H1 (cell line): ENCODE measurements at regions not wholly inside any gene's neighbourhood (a gene's known extent, or its start where the extent isn't known, plus 50 kb on each side); places are given as distances from the start of the nearest gene placed in this dataset.

Source experiments
- CTCF ChIA-PET: fragments of 300-600 bp; sonication (Branson Sonifier 250); formaldehyde crosslinking; loops from one replicate; lab custom pipeline; 2021; ENCODE audit not compliant: partially characterized antibody; lab: Charles Lee
- POLR2A ChIA-PET: fragments of 300-600 bp; sonication (Branson Sonifier 250); formaldehyde crosslinking; loops from one replicate; lab custom pipeline; 2021; ENCODE audit warnings: inconsistent platforms; ENCODE audit not compliant: partially characterized antibody; lab: Charles Lee
- DNase-seq, 2 experiments: peaks; one replicate each; pipeline versions ENCODE4 v3.0.0 to v3.0.0-alpha.2; 2010 to 2022; ENCODE audit warnings: low spot score in 2 of 2, low read depth in 1 of 2, mixed read lengths in 1 of 2
- FAIRE-seq: peaks from 2 replicates; lab custom pipeline; 2011; peaks lifted over from hg19 to GRCh38; lab: Jason Lieb, UNC
- H2AFZ ChIP-seq: 2 replicates; pipeline ENCODE4 v1.8.1; 2012; ENCODE audit warnings: low read length, inconsistent platforms
- H2AK5ac ChIP-seq: 2 replicates; pipeline ENCODE4 v1.6.1; 2013; ENCODE audit warnings: low read depth, low read length
- H2BK120ac ChIP-seq: replicated peaks from 2 replicates; pipeline ENCODE3; 2013; ENCODE audit warnings: low read depth, low read length, inconsistent platforms
- H2BK12ac ChIP-seq: 2 replicates; pipeline ENCODE4 v1.6.1; 2013; ENCODE audit warnings: low read depth, low read length
- H2BK15ac ChIP-seq: 2 replicates; pipeline ENCODE4 v1.6.1; 2013; ENCODE audit warnings: low read length
- H2BK20ac ChIP-seq: 2 replicates; pipeline ENCODE4 v1.6.1; 2013; ENCODE audit warnings: low read length
- H2BK5ac ChIP-seq: 2 replicates; pipeline ENCODE4 v1.6.1; 2013; ENCODE audit warnings: low read depth, low read length
- H3K14ac ChIP-seq: 2 replicates; pipeline ENCODE4 v1.6.1; 2013; ENCODE audit warnings: inconsistent platforms; ENCODE audit not compliant: insufficient read length
- H3K18ac ChIP-seq: 2 replicates; pipeline ENCODE4 v1.6.1; 2013; ENCODE audit warnings: low read length; ENCODE audit errors: extremely low read depth
- H3K23ac ChIP-seq: 2 replicates; pipeline ENCODE4 v1.6.1; 2013; ENCODE audit warnings: inconsistent platforms; ENCODE audit not compliant: insufficient read length
- H3K23me2 ChIP-seq: 2 replicates; pipeline ENCODE4 v1.6.1; 2013; ENCODE audit warnings: low read depth, low read length
- H3K27ac ChIP-seq: 2 replicates; pipeline ENCODE4 v1.6.1; 2011; ENCODE audit warnings: low read depth, low read length, inconsistent platforms
- H3K27me3 ChIP-seq, 4 experiments: replicated peaks in 1 of 4; 1 replicate in 1 of 4; 2 replicates in 3 of 4; pipeline versions ENCODE4 v1.6.1 to v1.8.1; 2011 to 2013; ENCODE audit warnings: low read length in 3 of 4, mild to moderate bottlenecking in 3 of 4, inconsistent platforms in 2 of 4, mixed read lengths in 2 of 4, moderate library complexity in 1 of 4; ENCODE audit not compliant: control insufficient read depth in 3 of 4, insufficient read depth in 3 of 4; ENCODE audit errors: extremely low read depth in 1 of 4
- H3K36me3 ChIP-seq, 4 experiments: 2 replicates each; pipeline versions ENCODE4 v1.6.1 to v1.8.1; 2011 to 2013; ENCODE audit warnings: mild to moderate bottlenecking in 4 of 4, low read length in 3 of 4, moderate library complexity in 2 of 4, control low read depth in 1 of 4, inconsistent platforms in 1 of 4; ENCODE audit not compliant: insufficient read depth in 4 of 4, control insufficient read depth in 2 of 4
- H3K4ac ChIP-seq: replicated peaks from 2 replicates; pipeline ENCODE3; 2013; ENCODE audit warnings: low read length, low read depth, mixed read lengths, inconsistent platforms; ENCODE audit not compliant: insufficient read length
- H3K4me1 ChIP-seq, 4 experiments: replicated peaks in 1 of 4; 1 replicate in 1 of 4; 2 replicates in 3 of 4; pipeline versions ENCODE4 v1.6.1 to v1.8.1; 2011 to 2013; ENCODE audit warnings: low read length in 3 of 4, inconsistent platforms in 2 of 4, mixed read lengths in 1 of 4; ENCODE audit not compliant: insufficient read depth in 4 of 4, control insufficient read depth in 3 of 4
- H3K4me2 ChIP-seq, 2 experiments: 2 replicates each; pipeline versions ENCODE4 v1.6.1 to v1.8.1; 2011 to 2013; ENCODE audit warnings: low read depth in 2 of 2, low read length in 2 of 2, control low read depth in 1 of 2, inconsistent platforms in 1 of 2, mild to moderate bottlenecking in 1 of 2; ENCODE audit not compliant: insufficient read depth in 1 of 2
- H3K4me3 ChIP-seq, 4 experiments: fragments of 200-600, 300-600 bp in 1 of 4; sonication (generic), shearing (Covaris generic), sonication (Bioruptor Twin) in 1 of 4; 2 replicates each; pipeline versions ENCODE4 v1.5.1 to v1.8.1; 2011 to 2016; ENCODE audit warnings: low read length in 4 of 4, low read depth in 3 of 4, control low read depth in 2 of 4, inconsistent platforms in 2 of 4, mild to moderate bottlenecking in 2 of 4, mixed read lengths in 1 of 4, moderate library complexity in 1 of 4; ENCODE audit not compliant: insufficient read depth in 2 of 4; ENCODE audit errors: extremely low read depth in 1 of 4
- H3K56ac ChIP-seq: replicated peaks from 2 replicates; pipeline ENCODE3; 2013; ENCODE audit warnings: low read depth, mild to moderate bottlenecking, mixed read lengths, low read length, inconsistent platforms; ENCODE audit not compliant: insufficient read length
- H3K79me1 ChIP-seq: 2 replicates; pipeline ENCODE4 v1.6.1; 2013; ENCODE audit warnings: low read depth, low read length, control low read depth
- H3K79me2 ChIP-seq, 2 experiments: 2 replicates each; pipeline versions ENCODE4 v1.6.1 to v1.8.1; 2012 to 2013; ENCODE audit warnings: low read length in 2 of 2, mild to moderate bottlenecking in 2 of 2, inconsistent platforms in 1 of 2; ENCODE audit not compliant: insufficient read depth in 2 of 2, control insufficient read depth in 1 of 2
- H3K9ac ChIP-seq, 4 experiments: replicated peaks in 1 of 4; 1 replicate in 1 of 4; 2 replicates in 3 of 4; pipeline versions ENCODE4 v1.6.1 to v1.8.1; 2011 to 2013; ENCODE audit warnings: low read depth in 3 of 4, low read length in 3 of 4, control low read depth in 2 of 4, mild to moderate bottlenecking in 2 of 4, moderate library complexity in 2 of 4, inconsistent platforms in 1 of 4; ENCODE audit errors: extremely low read depth in 1 of 4
- H3K9me3 ChIP-seq, 2 experiments: 2 replicates each; pipeline versions ENCODE4 v1.6.1 to v1.8.1; 2012 to 2013; ENCODE audit warnings: mild to moderate bottlenecking in 2 of 2, moderate library complexity in 2 of 2, control low read depth in 1 of 2, inconsistent platforms in 1 of 2, low read depth in 1 of 2, low read length in 1 of 2, mixed read lengths in 1 of 2; ENCODE audit not compliant: insufficient read depth in 2 of 2
- H4K20me1 ChIP-seq, 2 experiments: replicated peaks in 1 of 2; 2 replicates each; pipeline versions ENCODE3 to v1.8.1; 2011 to 2013; ENCODE audit warnings: inconsistent platforms in 2 of 2, low read length in 2 of 2, mild to moderate bottlenecking in 1 of 2; ENCODE audit not compliant: insufficient read depth in 2 of 2, control insufficient read depth in 1 of 2
- H4K5ac ChIP-seq: 2 replicates; pipeline ENCODE4 v1.6.1; 2013; ENCODE audit warnings: low read length, low read depth, mixed read lengths, inconsistent platforms; ENCODE audit not compliant: insufficient read length
- H4K8ac ChIP-seq: 2 replicates; pipeline ENCODE4 v1.8.0; 2013; ENCODE audit warnings: mild to moderate bottlenecking, moderate library complexity, low read length, inconsistent platforms; ENCODE audit not compliant: insufficient read depth; ENCODE audit errors: extremely low read depth
- H4K91ac ChIP-seq: replicated peaks from 2 replicates; pipeline ENCODE3; 2013; ENCODE audit warnings: low read length, mixed read lengths, inconsistent platforms; ENCODE audit not compliant: insufficient read length
- CEBPB ChIP-seq: IDR thresholded peaks from 2 replicates; pipeline ENCODE4 v1.6.1; 2012; ENCODE audit warnings: low read depth, low read length
- CTBP2 ChIP-seq: IDR thresholded peaks from 2 replicates; pipeline ENCODE4 v1.7.0; 2011; ENCODE audit warnings: borderline replicate concordance, mild to moderate bottlenecking, moderate library complexity, mixed read lengths, low read length; ENCODE audit not compliant: insufficient read depth, insufficient read length
- HDAC6 ChIP-seq: IDR thresholded peaks from one replicate; pipeline ENCODE4 v1.7.1; 2012; ENCODE audit warnings: low read depth, mild to moderate bottlenecking, inconsistent platforms, low read length, moderate library complexity
- WGBS, 2 experiments: shearing (Covaris generic) in 1 of 2; methylation state at CpG; one replicate each; pipeline versions ENCODE4 v1.1.6 to v1.1.7; 2013 to 2015; ENCODE audit warnings: low lambda C conversion rate in 2 of 2, mixed read lengths in 2 of 2, inconsistent platforms in 1 of 2, low coverage in 1 of 2, missing lambda C conversion rate in 1 of 2; ENCODE audit not compliant: insufficient replicate concordance in 2 of 2, insufficient coverage in 1 of 2, insufficient read length in 1 of 2; ENCODE audit errors: extremely low coverage in 1 of 2, missing lambda C conversion rate in 1 of 2; 5-methylcytosine and 5-hydroxymethylcytosine counted together

- no peak for TF ChIP-seq HDAC6
Measured at GRCh38 chr11:23457641-23458040, 597.4 kb upstream of the CCDC179 start (continued).

DNA sequence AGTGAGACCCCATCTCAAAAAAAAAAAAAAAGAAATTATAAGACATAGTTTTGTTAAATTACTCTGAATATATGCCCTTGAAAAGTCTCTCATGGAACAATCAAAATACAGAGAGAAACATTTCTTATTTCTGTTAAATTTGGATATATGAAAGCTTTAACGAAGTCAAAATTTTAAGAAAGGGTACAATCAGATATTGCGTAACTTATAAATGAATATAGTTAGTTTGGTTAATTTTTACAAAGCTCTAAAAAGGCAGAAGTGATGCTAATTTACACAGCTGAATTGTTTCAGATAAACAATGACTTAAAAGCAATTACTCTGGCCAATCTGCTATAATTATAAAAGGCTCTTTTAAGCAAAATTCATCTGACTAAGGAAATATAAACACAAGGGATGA lies 611.6 kb upstream of the CCDC179 start:
- no peaks in the 10 kb centered on the region for H3K9me3 ChIP-seq
- no peak overlapping the region for H2BK15ac ChIP-seq
- no peak overlapping the region for H2BK20ac ChIP-seq
- POLR2A ChIA-PET: no interaction called here
- DNase-seq (no peak), FAIRE-seq (no peak)
- no peak overlapping the region for H4K91ac ChIP-seq
- no peak overlapping the region for H2AFZ ChIP-seq
- no peak overlapping the region for H3K14ac ChIP-seq
- no peaks in the 10 kb centered on the region; the same call in 1 of the 2 replicates for H3K23me2 ChIP-seq
- H4K20me1 ChIP-seq: no peaks in the 10 kb centered on the region
- no peak overlapping the region for H2BK120ac ChIP-seq
- H3K23ac ChIP-seq: no peak overlapping the region
- H3K4me2 ChIP-seq: no peak overlapping the region
- TF ChIP-seq CTBP2: no peak
- TF ChIP-seq CEBPB: peak; percentile 80; the same call in 1 of the 2 replicates
- H3K4ac ChIP-seq: no peak overlapping the region
- H3K79me1 ChIP-seq: no peaks in the 10 kb centered on the region
- H2AK5ac ChIP-seq: no peak overlapping the region
- 96% methylated on average over 2 of the region's 2 CpGs; no CpG with 5 or more reads in 1 of the 2 experiments for WGBS, 2 experiments
- no peak overlapping the region for H3K4me3 ChIP-seq
- H3K56ac ChIP-seq: no peak overlapping the region
- no peak overlapping the region for H2BK12ac ChIP-seq
- H3K27ac ChIP-seq: no peak overlapping the region
- no peak overlapping the region for H3K9ac ChIP-seq
- no peaks in the 10 kb centered on the region for H3K36me3 ChIP-seq
- H4K8ac ChIP-seq: no peak overlapping the region
- CTCF ChIA-PET: no interaction called here
- no peaks in the 10 kb centered on the region for H3K27me3 ChIP-seq
- no peak overlapping the region for H3K18ac ChIP-seq
- no peaks in the 10 kb centered on the region for H3K4me1 ChIP-seq
- H3K79me2 ChIP-seq: no peaks in the 10 kb centered on the region
- no peak overlapping the region for H4K5ac ChIP-seq
- no peak overlapping the region for H2BK5ac ChIP-seq
